Central memory CD8-positive, alpha-beta T cell (primary cell): ENCODE measurements at regions not wholly inside any gene's neighbourhood (a gene's known extent, or its start where the extent isn't known, plus 50 kb on each side); places are given as distances from the start of the nearest gene placed in this dataset.

Experiments
- ATAC-seq: fragments of 150-1000 bp; cut with Tn5 transposase; replicated peaks from 2 replicates; pipeline ENCODE4 v1.10.0; 2022; ENCODE audit warnings: mild to moderate bottlenecking, moderate FRiP score, moderate number of reproducible peaks; ENCODE audit not compliant: poor library complexity, severe bottlenecking; ENCODE audit errors: extremely low read depth
- DNase-seq, 2 donors: peaks; one replicate each; pipeline ENCODE4 v3.0.0; 2021; ENCODE audit warnings: low spot score in 2 of 2
- H3K27ac Mint-ChIP-seq: one replicate; pipeline ENCODE4 v1.8.0; 2022; ENCODE audit warnings: low read depth, mild to moderate bottlenecking, moderate library complexity, mixed read lengths
- H3K27me3 Mint-ChIP-seq: one replicate; pipeline ENCODE4 v1.8.0; 2022; ENCODE audit warnings: mixed read lengths
- H3K36me3 Mint-ChIP-seq: one replicate; pipeline ENCODE4 v1.8.0; 2022; ENCODE audit warnings: mild to moderate bottlenecking, moderate library complexity, mixed read lengths; ENCODE audit not compliant: insufficient read depth
- H3K4me1 Mint-ChIP-seq: one replicate; pipeline ENCODE4 v1.8.0; 2022; ENCODE audit warnings: mixed read lengths
- H3K4me3 Mint-ChIP-seq: one replicate; pipeline ENCODE4 v1.8.0; 2022; ENCODE audit warnings: mild to moderate bottlenecking, moderate library complexity, mixed read lengths
- H3K9me3 Mint-ChIP-seq: one replicate; pipeline ENCODE4 v1.8.0; 2022; ENCODE audit warnings: mixed read lengths

GRCh38 chr3:76324101-76324500, 538.8 kb upstream of the ZNF717 start:
- ATAC-seq (no peak), DNase-seq (no peak)
- H3K27ac Mint-ChIP-seq, result no peak overlapping the region
- no peak overlapping the region for H3K4me3 Mint-ChIP-seq
- H3K27me3 Mint-ChIP-seq, result no peaks in the 10 kb centered on the region
- H3K4me1 Mint-ChIP-seq, result no peaks in the 10 kb centered on the region
- H3K36me3 Mint-ChIP-seq, result no peaks in the 10 kb centered on the region
- peaks cover 6% of the 10 kb centered on the region for H3K9me3 Mint-ChIP-seq

GRCh38 chr3:76345878-76346277, 560.5 kb upstream of the ZNF717 start:
- no peaks in the 10 kb centered on the region for H3K4me1 Mint-ChIP-seq
- H3K36me3 Mint-ChIP-seq, result no peaks in the 10 kb centered on the region
- no peaks in the 10 kb centered on the region for H3K27me3 Mint-ChIP-seq
- peaks cover 18% of the 10 kb centered on the region for H3K9me3 Mint-ChIP-seq
- ATAC-seq (no peak), DNase-seq (no peak)
- H3K27ac Mint-ChIP-seq, result no peak overlapping the region
- H3K4me3 Mint-ChIP-seq, result no peak overlapping the region

GRCh38 chr3:76346690-76347089, 561.3 kb upstream of the ZNF717 start:
- Mint-ChIP-seq H3K36me3 (no peaks in the 10 kb centered on the region), H3K27me3 (no peaks in the 10 kb centered on the region), H3K4me1 (no peaks in the 10 kb centered on the region), H3K4me3 (no peak overlapping the region), H3K27ac (no peak overlapping the region), H3K9me3 (peaks cover 18% of the 10 kb centered on the region)
- ATAC-seq (no peak), DNase-seq (no peak)

DNA sequence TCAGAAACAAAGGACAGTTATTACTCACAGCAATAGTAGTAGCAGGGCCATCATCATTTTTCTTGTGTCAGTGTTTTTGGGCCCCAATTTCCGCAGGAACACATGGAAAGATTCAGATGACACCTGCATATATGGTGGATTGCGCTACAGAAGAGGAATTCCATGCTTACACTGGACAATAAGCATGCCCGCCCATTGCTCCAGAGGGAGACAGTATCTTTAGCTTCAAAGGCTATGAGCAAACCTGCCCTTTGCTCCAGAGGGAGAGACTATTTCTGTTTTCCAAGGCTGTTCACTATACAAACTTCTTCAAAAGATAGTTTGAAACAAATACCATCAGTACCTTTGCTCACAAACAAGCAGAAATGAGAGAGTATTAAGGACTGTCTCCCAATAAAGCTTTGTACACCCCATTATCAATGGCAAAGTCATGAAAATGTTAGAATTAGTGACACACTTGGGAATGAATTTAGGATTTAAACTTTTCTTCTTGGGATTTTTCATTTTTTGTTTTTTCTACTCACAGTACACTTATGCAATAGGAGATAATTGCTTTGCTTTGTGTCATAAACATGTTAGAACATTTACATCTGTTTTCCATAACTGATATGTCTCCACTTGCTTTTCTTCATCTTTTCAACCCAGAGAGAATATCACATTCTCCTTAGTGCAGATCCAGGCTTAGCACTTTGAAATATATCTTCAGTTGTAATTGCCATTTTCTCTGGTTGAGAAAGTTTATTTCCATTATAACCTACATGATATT, 564.5 kb upstream of the ZNF717 start:
- Mint-ChIP-seq H3K27ac (no peak overlapping the region), H3K36me3 (no peaks in the 10 kb centered on the region), H3K4me3 (no peak overlapping the region), H3K4me1 (no peaks in the 10 kb centered on the region), H3K27me3 (no peaks in the 10 kb centered on the region), H3K9me3 (peaks cover 9% of the 10 kb centered on the region)
- ATAC-seq (no peak), DNase-seq (no peak)

DNA sequence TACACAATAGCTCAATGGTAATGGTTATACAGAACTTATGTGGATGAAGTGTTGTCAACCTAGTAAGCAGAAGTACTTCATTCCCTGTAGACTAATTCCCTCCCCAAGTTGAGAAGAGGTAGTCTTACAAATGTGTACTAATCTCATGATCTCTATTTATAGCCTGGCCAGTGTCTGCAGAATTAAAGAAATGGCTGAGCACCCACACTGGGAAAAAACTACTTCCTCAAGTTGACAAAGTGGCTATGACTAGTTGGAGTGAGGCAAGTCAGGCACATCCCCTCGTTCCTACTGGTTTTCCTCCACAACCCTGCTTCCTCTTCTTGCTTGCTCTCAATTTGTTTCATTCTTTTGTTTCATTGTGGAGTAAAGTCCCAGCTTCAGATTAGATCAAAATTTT, 566.7 kb upstream of the ZNF717 start:
- Mint-ChIP-seq H3K4me3 (no peak overlapping the region), H3K36me3 (no peaks in the 10 kb centered on the region), H3K27ac (no peak overlapping the region), H3K4me1 (no peaks in the 10 kb centered on the region), H3K27me3 (no peaks in the 10 kb centered on the region), H3K9me3 (peaks cover 6% of the 10 kb centered on the region)
- ATAC-seq (no peak), DNase-seq (no peak)

GRCh38 chr3:76352511-76353284, 567.3 kb upstream of the ZNF717 start:
- DNase-seq (no peak), ATAC-seq (no peak)
- Mint-ChIP-seq H3K4me3 (no peak overlapping the region), H3K4me1 (no peaks in the 10 kb centered on the region), H3K36me3 (no peaks in the 10 kb centered on the region), H3K27ac (no peak overlapping the region), H3K27me3 (no peaks in the 10 kb centered on the region), H3K9me3 (peaks cover 6% of the 10 kb centered on the region)

- Mint-ChIP-seq H3K36me3 (no peaks in the 10 kb centered on the region), H3K27ac (no peak overlapping the region), H3K9me3 (peaks cover 5% of the 10 kb centered on the region), H3K27me3 (no peaks in the 10 kb centered on the region), H3K4me1 (no peaks in the 10 kb centered on the region), H3K4me3 (no peak overlapping the region)
- DNase-seq, result no peak
- ATAC-seq, result no peak
Measured at GRCh38 chr3:76353683-76354082, 568.3 kb upstream of the ZNF717 start.

DNA sequence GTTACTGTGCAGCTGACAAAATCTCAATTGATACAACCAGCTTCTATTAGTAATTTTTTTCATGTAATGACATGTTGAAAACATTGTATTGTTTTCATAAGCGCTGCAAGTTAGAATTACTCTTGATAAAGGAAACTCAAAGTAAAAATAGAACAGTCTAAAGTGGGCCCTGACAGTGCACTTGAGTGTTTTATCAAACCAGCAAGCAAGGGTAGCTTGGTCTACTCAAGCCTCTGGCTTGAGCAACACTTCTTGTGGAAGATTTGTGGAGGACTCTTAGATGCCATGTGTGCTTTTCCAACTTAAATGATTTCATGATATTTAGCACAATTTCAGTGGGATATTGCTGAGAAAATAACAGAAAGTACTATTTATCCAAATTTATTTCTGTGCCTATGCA, 575.7 kb upstream of the ZNF717 start:
- H3K9me3 Mint-ChIP-seq, result peaks cover 26% of the 10 kb centered on the region
- H3K4me3 Mint-ChIP-seq, result no peak overlapping the region
- no peaks in the 10 kb centered on the region for H3K27me3 Mint-ChIP-seq
- DNase-seq (no peak), ATAC-seq (no peak)
- no peaks in the 10 kb centered on the region for H3K4me1 Mint-ChIP-seq
- no peak overlapping the region for H3K27ac Mint-ChIP-seq
- H3K36me3 Mint-ChIP-seq, result no peaks in the 10 kb centered on the region

DNA sequence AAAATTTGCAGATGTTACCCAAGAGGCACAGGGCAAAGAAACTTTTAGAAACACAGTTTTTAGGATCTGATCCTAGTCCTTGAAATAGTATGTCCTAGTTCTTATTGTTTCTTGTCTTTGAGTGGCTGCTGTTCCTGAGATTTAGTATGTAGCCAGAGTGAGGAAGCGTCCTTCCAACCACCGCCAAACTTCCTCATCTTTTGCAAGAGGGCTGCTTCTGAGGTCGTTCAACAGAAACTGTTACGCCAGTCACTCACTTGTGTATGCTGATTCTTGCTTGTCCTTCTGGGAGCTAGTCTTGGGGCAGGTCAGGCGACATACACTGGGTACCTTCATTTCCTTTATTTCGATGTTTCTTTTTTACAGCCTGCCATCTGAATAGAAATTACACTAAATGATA, 577.3 kb upstream of the ZNF717 start:
- Mint-ChIP-seq H3K4me1 (no peaks in the 10 kb centered on the region), H3K27ac (no peak overlapping the region), H3K9me3 (peaks cover 29% of the 10 kb centered on the region), H3K36me3 (no peaks in the 10 kb centered on the region), H3K4me3 (no peak overlapping the region), H3K27me3 (no peaks in the 10 kb centered on the region)
- ATAC-seq (no peak), DNase-seq (no peak)

GRCh38 chr3:76365275-76365674, 579.9 kb upstream of the ZNF717 start:
- peaks cover 35% of the 10 kb centered on the region for H3K9me3 Mint-ChIP-seq
- DNase-seq (no peak), ATAC-seq (no peak)
- H3K36me3 Mint-ChIP-seq, result no peaks in the 10 kb centered on the region
- no peak overlapping the region for H3K27ac Mint-ChIP-seq
- H3K27me3 Mint-ChIP-seq, result no peaks in the 10 kb centered on the region
- H3K4me3 Mint-ChIP-seq, result no peak overlapping the region
- no peaks in the 10 kb centered on the region for H3K4me1 Mint-ChIP-seq

DNA sequence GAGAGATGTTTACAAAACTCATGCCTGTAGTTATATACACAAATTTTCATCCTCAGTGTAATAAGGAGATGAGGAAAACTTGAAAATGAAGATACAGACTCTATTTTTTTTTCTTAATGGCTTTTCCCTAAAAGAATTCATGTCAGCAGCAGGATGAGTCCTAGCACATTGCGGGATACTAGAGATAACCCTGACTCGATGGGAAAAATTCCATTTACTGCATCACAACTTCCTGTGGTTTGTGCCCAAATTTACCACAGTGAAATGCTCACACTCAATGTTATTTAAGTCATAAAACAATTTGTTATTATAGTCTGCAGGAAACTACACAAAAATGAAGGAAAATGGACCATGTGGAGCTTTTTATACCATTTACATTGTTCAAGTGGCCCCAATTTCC, 581.9 kb upstream of the ZNF717 start:
- Mint-ChIP-seq H3K4me1 (no peaks in the 10 kb centered on the region), H3K9me3 (peaks cover 41% of the 10 kb centered on the region), H3K4me3 (no peak overlapping the region), H3K27ac (no peak overlapping the region), H3K27me3 (no peaks in the 10 kb centered on the region), H3K36me3 (no peaks in the 10 kb centered on the region)
- no peak for DNase-seq
- no peak for ATAC-seq

DNA sequence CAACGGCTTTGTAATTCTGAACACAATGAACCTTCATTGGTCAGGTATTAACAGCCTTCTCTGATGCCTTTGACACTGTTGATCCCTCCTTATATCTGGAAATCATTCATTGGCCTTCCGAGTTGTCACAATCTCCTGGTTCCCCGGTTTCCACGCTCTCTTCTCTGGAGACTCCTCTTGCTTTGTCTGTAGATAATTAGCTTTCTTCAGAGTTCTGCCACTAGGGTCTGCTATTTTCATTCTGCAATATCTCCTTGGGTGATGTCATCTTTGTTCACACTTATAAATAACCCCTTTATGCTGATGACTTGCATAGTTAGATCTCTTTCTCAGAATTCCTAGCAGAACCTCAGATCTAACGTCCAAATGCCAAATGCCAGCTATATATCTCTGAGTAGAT, 583.8 kb upstream of the ZNF717 start:
- H3K27me3 Mint-ChIP-seq, result no peaks in the 10 kb centered on the region
- no peak for DNase-seq
- H3K4me3 Mint-ChIP-seq, result no peak overlapping the region
- no peaks in the 10 kb centered on the region for H3K4me1 Mint-ChIP-seq
- peaks cover 36% of the 10 kb centered on the region for H3K9me3 Mint-ChIP-seq
- ATAC-seq, result no peak
- no peak overlapping the region for H3K27ac Mint-ChIP-seq
- no peaks in the 10 kb centered on the region for H3K36me3 Mint-ChIP-seq
